ENCODE measurements at regions not wholly inside any gene's neighbourhood (a gene's known extent, or its start where the extent isn't known, plus 50 kb on each side); places are given as distances from the start of the nearest gene placed in this dataset.

DNA sequence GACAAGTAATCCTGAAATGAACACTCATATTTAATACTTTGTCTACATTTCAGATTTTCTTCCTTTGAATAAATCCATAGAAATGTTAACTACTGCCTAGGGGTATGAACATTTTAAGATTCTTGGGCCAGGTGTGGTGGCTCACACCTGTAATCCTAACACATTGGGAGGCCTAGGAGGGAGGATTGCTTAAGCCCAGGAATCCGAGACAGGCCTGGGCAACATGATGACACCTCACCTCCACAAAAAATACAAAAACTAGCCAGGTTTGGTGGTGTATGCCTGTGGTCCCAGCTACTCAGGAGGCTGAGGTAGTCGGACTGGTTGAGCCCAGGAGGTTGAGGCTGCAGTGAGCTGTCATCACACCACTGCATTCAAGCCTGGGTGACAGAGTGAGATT lies 73.9 kb upstream of the PIAS1 start:
- no peaks in the 10 kb centered on the region for H3K36me3 ChIP-seq (ENCODE audit: insufficient read depth, low read length)
- H3K4me3 ChIP-seq (ENCODE audit: low read length), result no peak overlapping the region
- no peak overlapping the region for H3K27ac ChIP-seq (ENCODE audit: low read depth in 1 of 2, low read length in 2 of 2)
- no peaks in the 10 kb centered on the region for H3K9me3 Mint-ChIP-seq
- CTCF ChIA-PET, result no interaction called here
- DNase-seq (no peak), ATAC-seq (ENCODE audit: poor library complexity) (no peak)
- no peaks in the 10 kb centered on the region for H3K27me3 Mint-ChIP-seq
- no peaks in the 10 kb centered on the region for H3K36me3 Mint-ChIP-seq (ENCODE audit: low read depth)
- no peaks in the 10 kb centered on the region for H3K4me1 ChIP-seq (ENCODE audit: insufficient read depth, low read length)
- no peak overlapping the region for H3K4me3 Mint-ChIP-seq
- intact Hi-C loops (cut with DNase I, micrococcal nuclease), result no loop called here
- H3K9me3 ChIP-seq (ENCODE audit: control insufficient read depth in 1 of 2, insufficient read depth in 1 of 2, low read length in 2 of 2), result no peaks in the 10 kb centered on the region
- H3K27me3 ChIP-seq (ENCODE audit: control insufficient read depth in 1 of 2, insufficient read depth in 2 of 2, low read length in 2 of 2), result no peaks in the 10 kb centered on the region
- H3K27ac Mint-ChIP-seq, result no peak overlapping the region
- H3K4me1 Mint-ChIP-seq (ENCODE audit: low read depth), result no peaks in the 10 kb centered on the region
- POLR2A ChIA-PET, result no interaction called here
- TF ChIP-seq, protein P1, sequence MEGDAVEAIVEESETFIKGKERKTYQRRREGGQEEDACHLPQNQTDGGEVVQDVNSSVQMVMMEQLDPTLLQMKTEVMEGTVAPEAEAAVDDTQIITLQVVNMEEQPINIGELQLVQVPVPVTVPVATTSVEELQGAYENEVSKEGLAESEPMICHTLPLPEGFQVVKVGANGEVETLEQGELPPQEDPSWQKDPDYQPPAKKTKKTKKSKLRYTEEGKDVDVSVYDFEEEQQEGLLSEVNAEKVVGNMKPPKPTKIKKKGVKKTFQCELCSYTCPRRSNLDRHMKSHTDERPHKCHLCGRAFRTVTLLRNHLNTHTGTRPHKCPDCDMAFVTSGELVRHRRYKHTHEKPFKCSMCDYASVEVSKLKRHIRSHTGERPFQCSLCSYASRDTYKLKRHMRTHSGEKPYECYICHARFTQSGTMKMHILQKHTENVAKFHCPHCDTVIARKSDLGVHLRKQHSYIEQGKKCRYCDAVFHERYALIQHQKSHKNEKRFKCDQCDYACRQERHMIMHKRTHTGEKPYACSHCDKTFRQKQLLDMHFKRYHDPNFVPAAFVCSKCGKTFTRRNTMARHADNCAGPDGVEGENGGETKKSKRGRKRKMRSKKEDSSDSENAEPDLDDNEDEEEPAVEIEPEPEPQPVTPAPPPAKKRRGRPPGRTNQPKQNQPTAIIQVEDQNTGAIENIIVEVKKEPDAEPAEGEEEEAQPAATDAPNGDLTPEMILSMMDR (IDR thresholded peaks at IDR 0.05), result no peak

DNA sequence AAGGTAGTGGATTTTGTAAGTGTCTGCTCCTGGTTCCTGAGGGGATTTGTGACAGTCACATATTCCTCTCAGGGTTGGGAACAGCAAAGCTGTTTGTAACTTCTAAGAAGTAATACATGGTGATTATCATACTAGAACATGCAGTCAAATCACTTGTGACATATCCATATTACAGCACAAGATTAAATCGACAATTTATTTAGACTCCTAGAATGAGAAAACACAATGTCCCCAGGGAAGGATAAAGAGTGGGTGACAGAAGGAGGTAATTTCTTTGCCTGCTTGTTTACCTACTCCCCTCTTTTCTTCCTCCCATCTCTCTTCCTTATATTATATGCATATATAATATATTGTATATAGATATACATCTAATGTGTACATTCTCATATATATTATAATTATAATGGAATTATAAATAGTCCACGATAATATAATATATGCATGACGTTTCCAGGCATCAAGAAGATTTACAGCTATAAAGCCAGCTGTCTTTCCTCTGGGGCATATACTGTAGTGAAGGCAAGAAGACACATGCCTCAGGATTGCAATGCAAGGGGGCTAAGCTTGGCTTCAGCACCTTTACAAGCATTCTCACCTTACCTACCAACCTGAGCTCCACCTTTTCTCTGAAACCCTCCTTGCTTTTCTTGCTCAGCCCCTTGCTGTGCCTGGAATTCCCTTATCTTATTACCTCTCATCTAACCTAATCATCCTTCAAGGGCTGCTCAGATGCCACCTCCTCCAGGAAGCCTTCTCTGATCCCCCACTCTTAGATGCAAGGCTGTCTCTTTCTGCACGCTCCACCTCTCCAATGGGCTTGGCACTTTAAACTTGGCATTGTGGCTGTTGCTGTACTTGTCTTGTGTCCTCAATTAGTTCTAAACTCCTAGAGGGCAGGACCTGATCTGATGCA lies 73.1 kb upstream of the PIAS1 start:
- Mint-ChIP-seq H3K27ac (no peak overlapping the region), H3K9me3 (no peaks in the 10 kb centered on the region), H3K27me3 (no peaks in the 10 kb centered on the region), H3K4me1 (ENCODE audit: low read depth) (no peaks in the 10 kb centered on the region), H3K4me3 (no peak overlapping the region), H3K36me3 (ENCODE audit: low read depth) (no peaks in the 10 kb centered on the region)
- H3K27me3 ChIP-seq (ENCODE audit: control insufficient read depth in 1 of 2, insufficient read depth in 2 of 2, low read length in 2 of 2), result no peaks in the 10 kb centered on the region
- TF ChIP-seq, protein P1 (IDR thresholded peaks at IDR 0.05), result no peak
- H3K27ac ChIP-seq (ENCODE audit: low read depth in 1 of 2, low read length in 2 of 2), result no peak overlapping the region
- ChIA-PET CTCF (no interaction called here), POLR2A (no interaction called here)
- H3K9me3 ChIP-seq (ENCODE audit: control insufficient read depth in 1 of 2, insufficient read depth in 1 of 2, low read length in 2 of 2), result no peaks in the 10 kb centered on the region
- DNase-seq (no peak), ATAC-seq (ENCODE audit: poor library complexity) (no peak)
- H3K4me3 ChIP-seq (ENCODE audit: low read length), result no peak overlapping the region
- intact Hi-C loops (cut with DNase I, micrococcal nuclease), result no loop called here
- H3K36me3 ChIP-seq (ENCODE audit: insufficient read depth, low read length), result no peaks in the 10 kb centered on the region
- no peaks in the 10 kb centered on the region for H3K4me1 ChIP-seq (ENCODE audit: insufficient read depth, low read length)

DNA sequence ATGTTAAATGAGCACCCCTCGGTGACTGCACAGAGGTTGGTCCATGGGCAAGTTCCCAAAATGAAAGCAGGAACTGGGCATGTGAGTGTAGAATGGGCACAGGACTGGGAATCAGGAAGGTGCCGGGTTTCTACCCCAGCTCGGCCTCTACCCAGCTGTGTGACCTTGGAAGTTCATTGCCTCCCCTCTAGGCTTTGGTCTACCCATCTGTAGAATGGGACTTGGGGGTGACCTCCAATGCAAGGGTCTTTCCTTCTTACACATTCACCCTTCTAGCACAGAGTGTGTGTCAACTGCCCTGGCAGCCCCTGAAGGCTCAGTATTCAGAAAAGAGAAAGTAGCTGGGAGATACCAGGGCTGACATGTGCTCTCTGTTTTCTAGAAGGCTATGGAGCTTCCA lies 72.3 kb upstream of the PIAS1 start:
- H3K36me3 Mint-ChIP-seq (ENCODE audit: low read depth), result no peaks in the 10 kb centered on the region
- Histone ChIP-seq H3K9me3 (ENCODE audit: control insufficient read depth in 1 of 2, insufficient read depth in 1 of 2, low read length in 2 of 2) (no peaks in the 10 kb centered on the region), H3K4me1 (ENCODE audit: insufficient read depth, low read length) (no peaks in the 10 kb centered on the region), H3K36me3 (ENCODE audit: insufficient read depth, low read length) (no peaks in the 10 kb centered on the region), H3K27ac (ENCODE audit: low read depth in 1 of 2, low read length in 2 of 2) (no peak overlapping the region), H3K27me3 (ENCODE audit: control insufficient read depth in 1 of 2, insufficient read depth in 2 of 2, low read length in 2 of 2) (no peaks in the 10 kb centered on the region), H3K4me3 (ENCODE audit: low read length) (no peak overlapping the region)
- DNase-seq (no peak), ATAC-seq (ENCODE audit: poor library complexity) (no peak)
- intact Hi-C loops (cut with DNase I, micrococcal nuclease), result no loop called here
- TF ChIP-seq, protein P1 (IDR thresholded peaks at IDR 0.05), result no peak
- POLR2A ChIA-PET, result no interaction called here
- no peak overlapping the region for H3K27ac Mint-ChIP-seq
- no peaks in the 10 kb centered on the region for H3K9me3 Mint-ChIP-seq
- H3K4me3 Mint-ChIP-seq, result no peak overlapping the region
- CTCF ChIA-PET, result no interaction called here
- no peaks in the 10 kb centered on the region for H3K27me3 Mint-ChIP-seq
- no peaks in the 10 kb centered on the region for H3K4me1 Mint-ChIP-seq (ENCODE audit: low read depth)
